Gastroesophageal sphincter (tissue), 3 donors: ENCODE measurements at regions not wholly inside any gene's neighbourhood (a gene's known extent, or its start where the extent isn't known, plus 50 kb on each side); places are given as distances from the start of the nearest gene placed in this dataset.

Source experiments
- CTCF ChIP-seq, 4 experiments: fragments of 200-600 bp in 2 of 4; fragments of 450-650 bp in 2 of 4; sonication (generic) in 1 of 4; IDR thresholded peaks; one replicate each; pipeline ENCODE4 v1.5.1; 2017 to 2019; ENCODE audit warnings: antibody characterized with exemption in 4 of 4, mild to moderate bottlenecking in 2 of 4, moderate library complexity in 2 of 4
- POLR2A ChIP-seq, 2 donors: fragments of 450-650 bp; IDR thresholded peaks; one replicate each; pipeline ENCODE4 v1.6.1; 2017; ENCODE audit warnings: antibody characterized with exemption in 2 of 2, mild to moderate bottlenecking in 2 of 2, moderate library complexity in 1 of 2

GRCh38 chr5:67809589-67809988 lies 406.0 kb upstream of the PIK3R1 start:
- TF ChIP-seq POLR2A (IDR thresholded peaks at IDR 0.05), result no peak
- no peak for TF ChIP-seq CTCF (IDR thresholded peaks at IDR 0.05)
